ENCODE measurements at regions not wholly inside any gene's neighbourhood (a gene's known extent, or its start where the extent isn't known, plus 50 kb on each side); places are given as distances from the start of the nearest gene placed in this dataset.

GRCh38 chr3:150035301-150035779, 64.6 kb upstream of the PFN2 start (continued):
- TF ChIP-seq ATF2 (IDR thresholded peaks at IDR 0.05; ENCODE audit: low read length) (no peak), CTCF (IDR thresholded peaks at IDR 0.05; ENCODE audit: control extremely low read depth in 1 of 3, insufficient read depth in 1 of 3, low read depth in 1 of 3, low read length in 3 of 3) (no peak), YY1 (IDR thresholded peaks at IDR 0.05; ENCODE audit: low read depth, low read length) (peak; percentile 55; the same call in 1 of the 2 replicates), JUN (IDR thresholded peaks at IDR 0.05; ENCODE audit: low read depth, low read length) (no peak), TCF12 (IDR thresholded peaks at IDR 0.05; ENCODE audit: low read depth, low read length) (0 out of 2 replicates have a peak, but pooled peaks have one; percentile 26), CREB1 (IDR thresholded peaks at IDR 0.05) (no peak), GTF2F1 (IDR thresholded peaks at IDR 0.05; ENCODE audit: borderline replicate concordance, low read depth, low read length) (no peak), KDM1A (IDR thresholded peaks at IDR 0.05; ENCODE audit: borderline replicate concordance, low read length) (no peak)
